ENCODE measurements at regions not wholly inside any gene's neighbourhood (a gene's known extent, or its start where the extent isn't known, plus 50 kb on each side); places are given as distances from the start of the nearest gene placed in this dataset.

DNA sequence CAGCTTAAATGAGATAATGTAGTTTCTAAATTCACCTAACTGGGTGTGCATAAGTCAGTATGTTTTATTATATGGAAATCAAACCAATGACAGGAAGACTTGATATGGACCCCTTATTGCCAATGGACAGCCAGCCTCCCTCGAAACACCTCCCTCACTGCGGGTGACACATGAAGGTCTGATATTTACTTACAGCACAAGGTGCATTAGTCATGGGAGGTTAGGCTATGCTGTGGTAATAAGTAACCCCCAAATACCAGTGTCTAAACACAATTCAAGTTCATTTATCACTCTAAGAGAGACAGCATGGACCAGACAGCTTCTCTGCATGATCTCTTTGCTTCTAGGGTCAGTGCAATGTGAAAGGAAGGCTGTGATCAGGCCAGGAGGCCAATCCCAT, 126.0 kb upstream of the KCNJ6 start:
- TF ChIP-seq CTCF (IDR thresholded peaks at IDR 0.05) (no peak), POLR2A (IDR thresholded peaks at IDR 0.05) (no peak)
